C4-2B (cell line): ENCODE measurements at regions not wholly inside any gene's neighbourhood (a gene's known extent, or its start where the extent isn't known, plus 50 kb on each side); places are given as distances from the start of the nearest gene placed in this dataset.

Experiments
- H3K27ac ChIP-seq: fragments of 450-650 bp; 2 replicates; pipeline ENCODE4 v1.5.1; 2017
- CTCF ChIP-seq: fragments of 450-650 bp; conservative IDR thresholded peaks from 2 replicates; pipeline ENCODE4 v1.5.1; 2017; ENCODE audit warnings: mild to moderate bottlenecking
- ZFX ChIP-seq: fragments of 450-650 bp; IDR thresholded peaks from 2 replicates; pipeline ENCODE4 v1.6.1; 2017

GRCh38 chr13:109959903-109960302 lies 173.5 kb upstream of the IRS2 start:
- TF ChIP-seq ZFX: no peak
- no peak for TF ChIP-seq CTCF
- H3K27ac ChIP-seq: no peak overlapping the region

- H3K27ac ChIP-seq: no peak overlapping the region
- TF ChIP-seq CTCF: no peak
- TF ChIP-seq ZFX: no peak
Observed at GRCh38 chr13:109957875-109958274, 171.5 kb upstream of the IRS2 start.

GRCh38 chr13:109955598-109955997 lies 169.2 kb upstream of the IRS2 start:
- peak overlapping the region; percentile 58 for H3K27ac ChIP-seq
- TF ChIP-seq ZFX (no peak), CTCF (no peak)

GRCh38 chr13:109954441-109954840 lies 168.1 kb upstream of the IRS2 start:
- TF ChIP-seq ZFX (no peak), CTCF (no peak)
- no peak overlapping the region; the same call in 1 of the 2 replicates for H3K27ac ChIP-seq

GRCh38 chr13:109951491-109951890 lies 165.1 kb upstream of the IRS2 start:
- TF ChIP-seq CTCF: no peak
- TF ChIP-seq ZFX: no peak
- H3K27ac ChIP-seq: no peak overlapping the region

- H3K27ac ChIP-seq: no peak overlapping the region
- TF ChIP-seq ZFX: no peak
- no peak for TF ChIP-seq CTCF
Observed at GRCh38 chr13:109949397-109949796, 163.0 kb upstream of the IRS2 start.

GRCh38 chr13:109947006-109947405 lies 160.6 kb upstream of the IRS2 start:
- no peak overlapping the region for H3K27ac ChIP-seq
- TF ChIP-seq ZFX (no peak), CTCF (no peak)
